Natural killer cell (primary cell): ENCODE measurements at regions not wholly inside any gene's neighbourhood (a gene's known extent, or its start where the extent isn't known, plus 50 kb on each side); places are given as distances from the start of the nearest gene placed in this dataset.
A peak's percentile ranks its signal among the peaks of the same experiment; 100 is the strongest.

Experiments used
- ATAC-seq, 3 donors: fragments of 150-1000 bp in 2 of 3; fragments of 200-7000 bp in 1 of 3; cut with Tn5 transposase; 1 replicate in 1 of 3; 2 replicates in 2 of 3; pipeline ENCODE4 v1.10.0; 2021; ENCODE audit warnings: mild to moderate bottlenecking in 2 of 3, moderate library complexity in 2 of 3
- DNase-seq, 2 donors: peaks; one replicate each; pipeline versions ENCODE4 v3.0.0 to v3.0.0-alpha.2; 2013 to 2021; ENCODE audit warnings: mixed read lengths in 1 of 2
- H3K27ac ChIP-seq: one replicate; pipeline ENCODE4 v1.5.1; 2013; ENCODE audit warnings: mild to moderate bottlenecking, low read length
- H3K27me3 ChIP-seq: one replicate; pipeline ENCODE4 v1.6.1; 2013; ENCODE audit warnings: low read length; ENCODE audit not compliant: control insufficient read depth, insufficient read depth
- H3K36me3 ChIP-seq: one replicate; pipeline ENCODE4 v1.6.1; 2013; ENCODE audit warnings: low read length; ENCODE audit not compliant: control insufficient read depth, insufficient read depth
- H3K4me1 ChIP-seq: one replicate; pipeline ENCODE4 v1.6.1; 2013; ENCODE audit warnings: low read length; ENCODE audit not compliant: control insufficient read depth, insufficient read depth
- H3K4me3 ChIP-seq: one replicate; pipeline ENCODE4 v1.5.1; 2013; ENCODE audit warnings: low read length
- H3K9me3 ChIP-seq: one replicate; pipeline ENCODE4 v1.6.1; 2013; ENCODE audit warnings: low read length; ENCODE audit not compliant: control insufficient read depth, insufficient read depth
- H3K27ac Mint-ChIP-seq, 2 donors: one replicate each; pipeline ENCODE4 v1.8.0; 2022; ENCODE audit warnings: mild to moderate bottlenecking in 2 of 2, mixed read lengths in 2 of 2, moderate library complexity in 1 of 2
- H3K27me3 Mint-ChIP-seq, 2 donors: one replicate each; pipeline ENCODE4 v1.8.0; 2022; ENCODE audit warnings: low read depth in 2 of 2, mixed read lengths in 2 of 2
- H3K36me3 Mint-ChIP-seq: one replicate; pipeline ENCODE4 v1.8.0; 2022; ENCODE audit warnings: mixed read lengths
- H3K4me1 Mint-ChIP-seq, 2 donors: one replicate each; pipeline ENCODE4 v1.8.0; 2022; ENCODE audit warnings: mixed read lengths in 2 of 2
- H3K4me3 Mint-ChIP-seq: one replicate; pipeline ENCODE4 v1.8.0; 2022; ENCODE audit warnings: mild to moderate bottlenecking, moderate library complexity, mixed read lengths
- H3K9me3 Mint-ChIP-seq, 2 donors: one replicate each; pipeline ENCODE4 v1.8.0; 2022; ENCODE audit warnings: mixed read lengths in 2 of 2
- WGBS: methylation state at CpG from one replicate; pipeline ENCODE4 v1.1.7; 2013; ENCODE audit warnings: missing lambda C conversion rate; ENCODE audit not compliant: insufficient coverage; 5-methylcytosine and 5-hydroxymethylcytosine counted together
- intact Hi-C: fragments of 100-400 bp; cut with micrococcal nuclease; formaldehyde crosslinking; loops from one replicate; pipeline ENCODE4 v1.14.2; 2022
- TF ChIP-seq, protein P1 (sequence below): fragments of 200-600 bp; IDR thresholded peaks from one replicate; pipeline ENCODE4 v1.8.0; 2022; ENCODE audit warnings: antibody characterized with exemption

GRCh38 chr6:134374491-134375219 lies 56.7 kb upstream of the SGK1 start:
- no peaks in the 10 kb centered on the region for H3K4me1 ChIP-seq
- DNase-seq (no peak), ATAC-seq (no peak)
- H3K36me3 Mint-ChIP-seq, result no peaks in the 10 kb centered on the region
- H3K36me3 ChIP-seq, result no peaks in the 10 kb centered on the region
- no peaks in the 10 kb centered on the region for H3K9me3 Mint-ChIP-seq
- 89% methylated on average over 3 of the region's 4 CpGs for WGBS
- intact Hi-C loops, result no loop called here
- no peak overlapping the region for H3K4me3 ChIP-seq
- no peak overlapping the region for H3K27ac Mint-ChIP-seq
- TF ChIP-seq, protein P1, sequence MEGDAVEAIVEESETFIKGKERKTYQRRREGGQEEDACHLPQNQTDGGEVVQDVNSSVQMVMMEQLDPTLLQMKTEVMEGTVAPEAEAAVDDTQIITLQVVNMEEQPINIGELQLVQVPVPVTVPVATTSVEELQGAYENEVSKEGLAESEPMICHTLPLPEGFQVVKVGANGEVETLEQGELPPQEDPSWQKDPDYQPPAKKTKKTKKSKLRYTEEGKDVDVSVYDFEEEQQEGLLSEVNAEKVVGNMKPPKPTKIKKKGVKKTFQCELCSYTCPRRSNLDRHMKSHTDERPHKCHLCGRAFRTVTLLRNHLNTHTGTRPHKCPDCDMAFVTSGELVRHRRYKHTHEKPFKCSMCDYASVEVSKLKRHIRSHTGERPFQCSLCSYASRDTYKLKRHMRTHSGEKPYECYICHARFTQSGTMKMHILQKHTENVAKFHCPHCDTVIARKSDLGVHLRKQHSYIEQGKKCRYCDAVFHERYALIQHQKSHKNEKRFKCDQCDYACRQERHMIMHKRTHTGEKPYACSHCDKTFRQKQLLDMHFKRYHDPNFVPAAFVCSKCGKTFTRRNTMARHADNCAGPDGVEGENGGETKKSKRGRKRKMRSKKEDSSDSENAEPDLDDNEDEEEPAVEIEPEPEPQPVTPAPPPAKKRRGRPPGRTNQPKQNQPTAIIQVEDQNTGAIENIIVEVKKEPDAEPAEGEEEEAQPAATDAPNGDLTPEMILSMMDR, result no peak
- H3K9me3 ChIP-seq, result no peaks in the 10 kb centered on the region
- no peaks in the 10 kb centered on the region for H3K27me3 Mint-ChIP-seq
- H3K4me1 Mint-ChIP-seq, result peaks cover 0 to 4% of the 10 kb centered on the region in 2 donors
- no peak overlapping the region for H3K27ac ChIP-seq
- no peak overlapping the region for H3K4me3 Mint-ChIP-seq
- no peaks in the 10 kb centered on the region for H3K27me3 ChIP-seq

DNA sequence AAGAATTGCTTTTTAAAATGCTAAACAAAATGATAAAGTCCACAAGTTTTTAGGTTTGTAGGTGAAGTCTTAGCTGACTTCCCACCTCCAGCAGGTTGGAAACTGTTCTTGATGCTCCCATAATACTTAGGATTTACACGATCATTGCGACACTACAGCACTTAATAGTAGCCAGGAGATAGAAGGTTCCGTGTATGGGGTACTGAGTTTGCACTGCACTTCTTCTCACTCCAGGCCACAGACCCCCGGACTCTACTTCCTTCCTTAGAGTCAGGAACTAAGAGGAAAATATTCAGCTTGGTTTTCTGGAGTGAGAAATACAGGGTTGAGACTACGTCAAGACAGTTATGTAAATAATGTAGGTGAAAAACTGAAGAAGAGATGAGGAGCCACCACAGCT lies 56.1 kb upstream of the SGK1 start:
- H3K4me1 ChIP-seq, result no peaks in the 10 kb centered on the region

DNA sequence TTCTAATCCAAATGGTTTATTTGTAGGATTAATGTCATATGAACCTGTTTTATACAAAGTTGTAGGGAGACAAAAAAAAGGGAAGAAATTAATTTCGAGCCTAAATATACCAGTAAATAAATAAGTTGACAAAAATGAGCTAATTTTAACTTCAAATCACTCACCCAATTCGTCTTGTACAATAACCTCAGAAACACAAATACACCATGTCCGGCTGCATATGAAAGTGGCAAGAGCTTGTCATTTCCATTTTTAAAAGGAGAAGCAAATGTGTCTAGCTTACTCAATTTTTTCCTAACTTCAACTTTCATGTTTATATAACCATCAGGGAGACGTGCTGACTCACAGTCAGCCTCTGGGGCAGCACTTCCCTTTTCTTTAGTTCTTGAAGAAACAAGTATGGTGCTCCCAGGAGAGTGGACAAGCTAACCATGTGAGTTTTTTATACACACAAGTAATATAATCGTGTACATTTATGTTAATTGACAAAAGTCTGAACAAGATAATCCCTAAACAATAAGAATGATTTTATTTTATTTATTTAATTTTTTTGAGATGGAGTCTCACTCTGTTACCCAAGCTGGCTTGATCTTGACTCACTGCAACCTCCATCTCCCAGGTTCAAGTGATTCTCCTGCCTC lies 55.5 kb upstream of the SGK1 start:
- Mint-ChIP-seq H3K27me3 (no peaks in the 10 kb centered on the region), H3K36me3 (no peaks in the 10 kb centered on the region), H3K9me3 (no peaks in the 10 kb centered on the region), H3K4me3 (no peak overlapping the region), H3K27ac (peak overlapping the region in 1 of 2 donors; percentile 50), H3K4me1 (peaks cover 0 to 4% of the 10 kb centered on the region in 2 donors)
- Histone ChIP-seq H3K4me3 (no peak overlapping the region), H3K9me3 (no peaks in the 10 kb centered on the region), H3K4me1 (no peaks in the 10 kb centered on the region), H3K27ac (peak overlapping the region; percentile 2), H3K27me3 (no peaks in the 10 kb centered on the region), H3K36me3 (no peaks in the 10 kb centered on the region)
- intact Hi-C loops, result no loop called here
- ATAC-seq (peak in 1 of 3 donors; percentile 64), DNase-seq (peak in 1 of 2 donors; percentile 21)
- 21% methylated on average over 3 of the region's 5 CpGs for WGBS
- TF ChIP-seq, protein P1, result no peak

More for the DNA sequence above, 56.1 kb upstream of the SGK1 start:
- no peak overlapping the region for H3K4me3 ChIP-seq
- H3K9me3 ChIP-seq, result no peaks in the 10 kb centered on the region
- H3K27ac ChIP-seq, result no peak overlapping the region
- no peak overlapping the region for H3K4me3 Mint-ChIP-seq
- H3K27me3 ChIP-seq, result no peaks in the 10 kb centered on the region
- no peak overlapping the region for H3K27ac Mint-ChIP-seq
- ATAC-seq, result no peak
- 94% methylated on average over 3 of the region's 5 CpGs for WGBS
- intact Hi-C loops, result no loop called here
- no peaks in the 10 kb centered on the region for H3K27me3 Mint-ChIP-seq
- no peaks in the 10 kb centered on the region for H3K9me3 Mint-ChIP-seq
- no peaks in the 10 kb centered on the region for H3K36me3 Mint-ChIP-seq
- TF ChIP-seq, protein P1, result no peak
- peaks cover 0 to 4% of the 10 kb centered on the region in 2 donors for H3K4me1 Mint-ChIP-seq
- no peak for DNase-seq
- H3K36me3 ChIP-seq, result no peaks in the 10 kb centered on the region
